Loucy (cell line): ENCODE measurements at regions not wholly inside any gene's neighbourhood (a gene's known extent, or its start where the extent isn't known, plus 50 kb on each side); places are given as distances from the start of the nearest gene placed in this dataset.

Experiments used
- CTCF ChIP-seq: fragments of 200-600 bp; sonication (generic); conservative IDR thresholded peaks from 2 replicates; pipeline ENCODE4 v1.5.1; 2014; ENCODE audit warnings: mild to moderate bottlenecking, antibody characterized with exemption, low read length
- EZH2phosphoT487 ChIP-seq: fragments of 200-600 bp; IDR thresholded peaks from 2 replicates; pipeline ENCODE4 v1.6.1; 2018; ENCODE audit warnings: antibody characterized with exemption, mild to moderate bottlenecking, moderate library complexity, borderline replicate concordance

DNA sequence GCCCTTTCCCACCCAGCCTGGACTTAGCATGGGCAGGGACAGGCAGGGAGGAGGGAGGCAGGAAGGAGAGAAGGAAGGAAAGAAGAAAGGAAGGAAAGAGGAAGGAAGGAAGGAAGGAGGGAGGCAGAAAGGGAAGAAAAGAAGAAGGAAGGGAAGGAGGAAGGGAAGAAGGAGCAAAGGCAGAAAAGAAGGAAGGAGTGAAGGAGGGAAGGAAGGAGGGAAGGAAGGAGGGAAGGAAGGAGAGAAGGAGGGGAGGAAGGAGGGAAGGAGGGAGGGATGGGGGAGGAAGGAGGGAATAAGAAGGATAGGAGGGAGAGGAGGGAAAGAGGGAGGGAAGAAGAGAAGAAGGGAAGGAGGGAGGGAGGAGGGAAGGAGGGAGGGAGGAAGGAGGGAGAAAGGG, 110.4 kb downstream of the SALL1 start:
- TF ChIP-seq CTCF = no peak
- no peak for TF ChIP-seq EZH2phosphoT487
